ENCODE measurements at regions not wholly inside any gene's neighbourhood (a gene's known extent, or its start where the extent isn't known, plus 50 kb on each side); places are given as distances from the start of the nearest gene placed in this dataset.
"Not testable (repeated sequence)": the region's sequence is repeated elsewhere in the genome, so short reads cannot be mapped to it uniquely, and the experiment has no call there.

- DNase-seq, result no peak
Measured at GRCh38 chr11:96708219-96708878, 318.5 kb downstream of the JRKL start.

GRCh38 chr11:96713301-96713700 is 323.5 kb downstream of the JRKL start:
- no peak for DNase-seq

- DNase-seq, result no peak
Measured at GRCh38 chr11:96714689-96715088, 324.9 kb downstream of the JRKL start.

- no peak for DNase-seq
Measured at GRCh38 chr11:96715208-96715607, 325.4 kb downstream of the JRKL start.

GRCh38 chr11:96736601-96737000 is 346.8 kb downstream of the JRKL start:
- DNase-seq, result peak; percentile 6

- DNase-seq, result no peak
Measured at GRCh38 chr11:96738311-96738710, 348.5 kb downstream of the JRKL start.

GRCh38 chr11:96741068-96741467 is 351.3 kb downstream of the JRKL start:
- DNase-seq, result peak; percentile 40

GRCh38 chr11:96744697-96745096 is 354.9 kb downstream of the JRKL start:
- peak; percentile 9 for DNase-seq

GRCh38 chr11:96748639-96749370 is 359.0 kb downstream of the JRKL start:
- DNase-seq, result peak; percentile 77

GRCh38 chr11:96751807-96752206 is 362.0 kb downstream of the JRKL start:
- DNase-seq, result not testable (repeated sequence)

- no peak for DNase-seq
Measured at GRCh38 chr11:96752221-96752620, 362.4 kb downstream of the JRKL start.

- DNase-seq, result no peak
Measured at GRCh38 chr11:96753997-96754396, 364.2 kb downstream of the JRKL start.

- DNase-seq, result no peak
Measured at GRCh38 chr11:96755209-96755608, 365.4 kb downstream of the JRKL start.

- no peak for DNase-seq
Measured at GRCh38 chr11:96755752-96756151, 365.9 kb downstream of the JRKL start.

- no peak for DNase-seq
Measured at GRCh38 chr11:96758957-96759356, 369.1 kb downstream of the JRKL start.

- DNase-seq, result no peak
Measured at GRCh38 chr11:96760306-96760705, 370.5 kb downstream of the JRKL start.

GRCh38 chr11:96760815-96761214 is 371.0 kb downstream of the JRKL start:
- no peak for DNase-seq

GRCh38 chr11:96761451-96761850 is 371.6 kb downstream of the JRKL start:
- no peak for DNase-seq

GRCh38 chr11:96763244-96763643 is 373.4 kb downstream of the JRKL start:
- DNase-seq, result no peak

- no peak for DNase-seq
Measured at GRCh38 chr11:96778272-96778671, 388.5 kb downstream of the JRKL start.

GRCh38 chr11:96779030-96779429 is 389.2 kb downstream of the JRKL start:
- DNase-seq, result no peak

GRCh38 chr11:96781082-96781481 is 391.3 kb downstream of the JRKL start:
- no peak for DNase-seq

GRCh38 chr11:96782632-96783031 is 392.8 kb downstream of the JRKL start:
- no peak for DNase-seq

- DNase-seq, result no peak
Measured at GRCh38 chr11:96783311-96783710, 393.5 kb downstream of the JRKL start.

GRCh38 chr11:96785073-96785472 is 395.3 kb downstream of the JRKL start:
- no peak for DNase-seq

Measured in fibroblast of skin of right quadriceps (primary cell).